Brain microvascular endothelial cell (primary cell): ENCODE measurements at regions not wholly inside any gene's neighbourhood (a gene's known extent, or its start where the extent isn't known, plus 50 kb on each side); places are given as distances from the start of the nearest gene placed in this dataset.

Source experiments
- DNase-seq: peaks from one replicate; pipeline ENCODE4 v3.0.0-alpha.2; 2020
- H3K27ac ChIP-seq: fragments of 250-450 bp; sonication (Bioruptor Pico); 2 replicates; pipeline ENCODE4 v1.5.1; 2020; ENCODE audit warnings: mild to moderate bottlenecking, moderate library complexity
- H3K27me3 ChIP-seq: fragments of 250-450 bp; sonication (Bioruptor Pico); replicated peaks from 2 replicates; pipeline ENCODE4 v1.5.1; 2020; ENCODE audit warnings: mild to moderate bottlenecking
- H3K36me3 ChIP-seq: fragments of 250-450 bp; sonication (Bioruptor Pico); replicated peaks from 2 replicates; pipeline ENCODE4 v1.5.1; 2020; ENCODE audit warnings: mild to moderate bottlenecking
- H3K4me3 ChIP-seq: 2 replicates; pipeline ENCODE4 v1.5.1; 2011; ENCODE audit warnings: low read depth, mild to moderate bottlenecking, control low read depth, low read length, moderate library complexity
- in situ Hi-C: cut with HindIII; loops from 2 replicates; pipeline ENCODE4 v1.10.0; 2017; ENCODE audit warnings: low sequenced_read_pairs, low pct_ligation_motif_present
- TF ChIP-seq, protein P1 (sequence below): IDR thresholded peaks from 2 replicates; pipeline ENCODE4 v1.5.1; 2011; ENCODE audit warnings: low read depth, mild to moderate bottlenecking, moderate library complexity, low read length, control low read depth, inconsistent platforms; ENCODE audit errors: missing control alignments

DNA sequence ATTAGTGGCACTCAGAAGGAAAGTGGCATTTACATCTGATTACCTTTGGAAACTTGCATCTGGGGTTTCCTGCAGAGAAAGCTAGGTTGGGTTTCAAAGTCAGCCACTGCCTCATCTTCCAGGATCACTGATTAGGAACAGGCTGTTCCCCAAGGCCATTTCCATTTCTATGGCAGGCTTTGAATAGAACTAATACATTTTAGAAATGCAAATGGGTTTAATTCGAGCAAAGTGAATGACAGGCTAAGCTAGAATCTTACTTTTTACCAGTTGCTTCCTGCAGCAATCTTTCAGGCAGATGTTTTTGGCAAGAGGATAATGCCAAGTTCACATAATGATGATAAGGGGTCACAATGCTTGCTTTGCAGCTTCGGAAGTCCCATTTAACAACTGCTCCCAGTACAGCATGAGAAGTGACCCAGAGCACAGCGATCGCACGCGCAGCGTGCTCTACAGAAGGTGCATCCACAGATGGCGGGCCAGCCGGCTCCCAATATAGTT is 336.7 kb downstream of the LPIN1 start:
- no peaks in the 10 kb centered on the region for H3K27me3 ChIP-seq
- TF ChIP-seq, protein P1, sequence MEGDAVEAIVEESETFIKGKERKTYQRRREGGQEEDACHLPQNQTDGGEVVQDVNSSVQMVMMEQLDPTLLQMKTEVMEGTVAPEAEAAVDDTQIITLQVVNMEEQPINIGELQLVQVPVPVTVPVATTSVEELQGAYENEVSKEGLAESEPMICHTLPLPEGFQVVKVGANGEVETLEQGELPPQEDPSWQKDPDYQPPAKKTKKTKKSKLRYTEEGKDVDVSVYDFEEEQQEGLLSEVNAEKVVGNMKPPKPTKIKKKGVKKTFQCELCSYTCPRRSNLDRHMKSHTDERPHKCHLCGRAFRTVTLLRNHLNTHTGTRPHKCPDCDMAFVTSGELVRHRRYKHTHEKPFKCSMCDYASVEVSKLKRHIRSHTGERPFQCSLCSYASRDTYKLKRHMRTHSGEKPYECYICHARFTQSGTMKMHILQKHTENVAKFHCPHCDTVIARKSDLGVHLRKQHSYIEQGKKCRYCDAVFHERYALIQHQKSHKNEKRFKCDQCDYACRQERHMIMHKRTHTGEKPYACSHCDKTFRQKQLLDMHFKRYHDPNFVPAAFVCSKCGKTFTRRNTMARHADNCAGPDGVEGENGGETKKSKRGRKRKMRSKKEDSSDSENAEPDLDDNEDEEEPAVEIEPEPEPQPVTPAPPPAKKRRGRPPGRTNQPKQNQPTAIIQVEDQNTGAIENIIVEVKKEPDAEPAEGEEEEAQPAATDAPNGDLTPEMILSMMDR: no peak
- no peak overlapping the region for H3K27ac ChIP-seq
- DNase-seq: no peak
- H3K36me3 ChIP-seq: no peaks in the 10 kb centered on the region
- H3K4me3 ChIP-seq: no peak overlapping the region
- in situ Hi-C loops: no loop called here

DNA sequence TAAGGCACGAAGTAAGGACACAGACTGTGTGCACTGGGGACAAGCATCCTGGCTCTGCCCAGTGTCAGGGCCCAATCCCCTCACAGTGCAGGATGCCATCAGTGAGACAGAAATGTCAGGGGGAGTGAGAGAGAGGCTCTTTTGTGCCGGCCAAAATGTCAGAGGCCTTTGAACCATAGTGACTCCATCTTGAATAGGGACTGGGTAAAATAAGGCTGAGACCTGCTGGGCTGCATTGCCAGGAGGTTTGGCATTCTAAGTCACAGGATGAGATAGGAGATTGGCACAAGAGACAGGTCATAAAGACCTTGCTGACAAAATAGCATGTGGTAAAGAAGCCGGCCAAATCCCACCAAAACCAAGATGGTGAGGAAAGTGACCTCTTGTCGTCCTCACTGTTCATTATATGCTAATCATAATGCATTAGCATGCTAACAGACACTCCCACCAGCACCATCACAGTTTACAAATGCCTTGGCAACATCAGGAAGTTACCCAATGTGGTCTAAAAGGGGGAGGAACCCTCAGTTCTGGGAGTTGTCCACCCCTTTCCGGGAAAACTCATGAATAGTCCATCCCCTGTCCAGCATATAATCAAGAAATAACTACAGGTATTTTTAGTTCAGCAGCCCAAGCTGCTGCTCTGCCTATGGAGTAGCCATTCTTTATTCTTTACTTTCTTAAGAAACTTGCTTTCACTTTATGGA is 337.4 kb downstream of the LPIN1 start:
- DNase-seq: no peak
- in situ Hi-C loops: no loop called here
- no peak overlapping the region for H3K27ac ChIP-seq

DNA sequence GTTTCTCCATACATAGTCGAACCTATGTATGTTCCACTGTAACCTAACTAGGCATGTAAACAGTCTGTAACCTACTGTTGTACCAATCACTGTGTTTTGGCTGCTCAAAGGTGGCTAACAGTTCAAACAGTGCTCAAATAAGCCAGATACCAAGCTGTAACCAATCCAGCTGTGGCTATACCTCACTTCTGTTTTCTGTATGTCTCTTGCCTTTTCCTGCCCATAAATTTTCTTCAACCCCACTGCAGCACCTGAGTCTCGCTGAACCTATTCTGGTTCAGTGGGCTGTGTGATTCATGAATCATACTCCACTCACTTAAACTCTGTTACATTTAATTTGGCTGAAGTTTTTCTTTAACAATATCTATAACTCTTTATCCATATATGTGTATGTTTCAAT is 340.7 kb downstream of the LPIN1 start:
- TF ChIP-seq, protein P1: no peak

More for the DNA sequence above, 337.4 kb downstream of the LPIN1 start:
- Histone ChIP-seq H3K27me3 (no peaks in the 10 kb centered on the region), H3K36me3 (no peaks in the 10 kb centered on the region), H3K4me3 (no peak overlapping the region)
- TF ChIP-seq, protein P1: no peak

DNA sequence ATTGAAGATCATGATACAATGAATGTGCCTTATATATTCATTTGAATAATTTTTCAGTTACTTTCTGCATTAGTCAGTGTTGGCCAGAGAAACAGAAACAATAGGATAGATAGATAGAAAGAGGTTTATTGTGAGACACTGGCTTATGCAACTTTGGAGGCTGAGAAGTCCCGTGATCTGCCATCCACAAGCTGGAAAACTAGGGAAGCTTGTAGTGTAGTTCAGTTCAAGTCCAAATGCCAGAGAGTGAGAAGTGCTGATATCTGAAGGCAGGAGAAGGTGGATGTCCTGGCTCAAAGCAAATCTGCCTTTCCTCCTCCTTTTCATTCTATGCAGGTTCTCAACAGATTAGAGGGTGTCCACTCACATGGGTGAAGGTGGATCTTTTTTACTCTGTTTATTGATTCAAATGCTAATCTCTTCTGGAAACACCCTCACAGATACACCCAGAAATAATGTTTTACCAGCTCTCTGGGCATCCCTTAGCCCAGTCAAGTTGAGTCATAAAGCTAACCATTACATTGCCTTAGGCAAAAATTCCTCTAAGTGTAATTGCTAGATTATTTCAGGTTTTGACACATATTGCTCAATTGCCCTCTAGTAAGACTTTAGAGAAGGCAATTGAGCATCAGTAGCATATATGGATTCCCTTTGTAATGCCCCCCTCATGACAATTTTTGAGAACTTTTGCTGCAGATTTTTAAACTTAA is 341.4 kb downstream of the LPIN1 start:
- Histone ChIP-seq H3K27ac (no peak overlapping the region), H3K36me3 (no peaks in the 10 kb centered on the region), H3K4me3 (no peak overlapping the region), H3K27me3 (no peaks in the 10 kb centered on the region)
- in situ Hi-C loops: no loop called here
- DNase-seq: no peak
- TF ChIP-seq, protein P1: no peak

More for the DNA sequence above, 340.7 kb downstream of the LPIN1 start:
- in situ Hi-C loops: no loop called here
- Histone ChIP-seq H3K27me3 (no peaks in the 10 kb centered on the region), H3K36me3 (no peaks in the 10 kb centered on the region), H3K27ac (no peak overlapping the region), H3K4me3 (no peak overlapping the region)
- DNase-seq: no peak

DNA sequence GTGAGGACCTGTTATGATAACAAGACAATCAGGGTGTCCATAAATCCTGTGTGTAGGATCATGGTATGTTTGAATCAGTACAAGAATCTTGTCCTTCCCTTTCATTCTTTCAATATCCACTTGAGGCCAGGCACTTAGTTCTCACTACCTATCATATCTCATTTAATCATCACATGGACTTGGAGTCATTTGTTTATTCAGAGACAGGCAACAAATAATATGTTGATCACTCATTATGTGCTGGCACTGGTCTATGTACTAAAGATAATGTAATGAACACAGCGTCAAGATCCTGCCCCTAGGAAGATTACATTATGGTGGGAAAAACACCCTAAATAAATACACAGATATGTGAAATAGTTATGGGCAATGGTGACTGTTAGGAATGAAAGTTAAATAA is 342.6 kb downstream of the LPIN1 start:
- DNase-seq: no peak
- Histone ChIP-seq H3K27ac (no peak overlapping the region), H3K4me3 (no peak overlapping the region), H3K27me3 (no peaks in the 10 kb centered on the region), H3K36me3 (no peaks in the 10 kb centered on the region)
- in situ Hi-C loops: no loop called here
- TF ChIP-seq, protein P1: no peak
